Urothelium cell line (cell line): ENCODE measurements at regions not wholly inside any gene's neighbourhood (a gene's known extent, or its start where the extent isn't known, plus 50 kb on each side); places are given as distances from the start of the nearest gene placed in this dataset.

ENCODE experiments used
- DNase-seq: peaks from one replicate; pipeline ENCODE4 v3.0.0; 2011; ENCODE audit warnings: low spot score, mixed read lengths
- FAIRE-seq: peaks from 2 replicates; lab custom pipeline; 2011; peaks lifted over from hg19 to GRCh38; lab: Jason Lieb, UNC

DNA sequence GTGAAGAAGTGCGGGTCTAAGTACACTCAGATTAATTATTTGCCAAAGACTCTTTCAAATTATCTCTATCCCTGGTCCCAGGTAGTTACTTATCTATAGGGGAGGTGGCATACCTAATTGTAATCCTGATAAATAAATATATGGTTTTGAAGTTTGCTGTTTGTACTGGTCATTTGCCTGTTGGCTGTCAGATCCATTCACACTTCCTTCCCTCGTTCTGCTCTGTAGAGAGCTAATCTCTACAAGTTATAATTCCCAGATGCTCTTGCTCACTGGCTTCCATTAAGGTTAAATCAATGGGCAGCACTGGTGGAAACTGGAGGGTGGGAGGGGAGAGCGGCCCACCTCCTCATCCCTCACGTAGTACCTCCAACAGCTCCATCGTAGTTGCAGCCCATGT, 447.1 kb downstream of the TXNL1 start:
- no peak for DNase-seq
- FAIRE-seq: no peak

DNA sequence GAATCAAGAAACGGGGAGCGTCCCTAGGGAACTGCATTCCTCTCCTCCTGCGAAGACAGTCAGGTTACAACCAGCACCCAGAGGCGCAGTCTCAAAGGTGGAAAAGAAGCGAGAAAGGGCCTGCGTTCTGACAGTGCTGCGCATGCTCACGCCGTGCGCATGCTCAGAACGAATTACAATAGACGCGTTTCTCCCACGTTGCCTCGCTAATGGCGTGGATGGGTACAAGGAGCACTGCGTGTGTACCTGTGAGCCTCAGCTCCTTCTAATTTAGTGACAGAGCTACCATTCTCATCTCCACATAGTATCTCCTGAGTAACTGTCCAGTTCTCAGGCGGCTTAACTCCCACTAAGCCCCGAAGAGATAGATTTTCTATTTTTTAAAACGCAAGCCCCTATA, 448.8 kb downstream of the TXNL1 start:
- FAIRE-seq: no peak
- DNase-seq: no peak

DNA sequence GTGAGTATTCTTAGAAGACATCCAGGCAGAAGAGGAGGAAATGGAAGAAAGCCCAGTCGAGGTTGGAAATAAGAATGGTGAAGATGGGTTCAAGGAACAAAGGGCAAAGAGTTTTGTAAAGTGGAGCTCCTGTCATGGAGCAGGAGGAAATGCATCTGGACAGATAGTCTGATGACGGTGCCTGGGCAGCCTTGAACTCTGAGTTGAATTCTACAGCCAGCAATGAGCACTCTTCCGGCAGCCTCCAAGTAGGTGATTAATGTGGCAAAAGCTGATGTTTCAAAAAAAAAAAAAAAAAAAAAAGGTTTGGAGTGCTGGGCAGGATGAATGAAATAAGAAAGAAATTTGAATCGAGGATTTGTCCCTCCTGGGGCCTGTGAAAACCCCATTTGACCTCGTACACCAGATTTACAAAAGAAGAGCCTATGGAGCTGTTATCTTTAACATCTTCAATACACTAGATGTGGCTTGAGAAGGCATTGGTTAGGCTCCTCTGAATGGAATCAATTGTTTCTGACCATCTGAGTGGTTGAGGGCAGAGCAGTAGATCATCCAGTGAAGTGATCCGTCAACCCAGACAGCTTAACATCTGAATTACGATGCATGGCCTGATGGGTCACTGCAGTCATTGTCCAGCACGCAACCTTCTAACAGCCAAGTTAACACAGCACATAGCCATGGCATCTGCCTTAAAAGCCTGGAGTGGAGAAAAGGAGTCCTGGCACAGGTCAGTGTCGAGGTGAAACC, 449.7 kb downstream of the TXNL1 start:
- no peak for DNase-seq
- no peak for FAIRE-seq

DNA sequence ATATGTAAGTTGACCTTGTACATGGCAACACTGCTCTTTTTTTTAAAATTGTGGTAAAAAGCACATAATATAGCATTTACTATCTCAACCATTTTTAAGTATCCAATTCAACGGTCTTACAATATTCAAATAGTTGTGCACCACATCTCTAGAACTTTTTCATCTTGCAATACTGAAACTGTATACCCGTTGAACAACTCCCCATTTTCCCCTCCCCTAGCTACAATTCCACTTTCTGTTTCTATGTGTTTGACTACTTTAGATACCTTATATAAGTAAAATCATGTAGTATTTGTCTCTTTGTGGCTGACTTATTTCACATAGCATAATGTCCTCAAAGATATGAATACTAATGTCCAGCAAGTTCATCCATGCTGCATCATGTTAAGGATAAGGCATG, 452.1 kb downstream of the TXNL1 start:
- FAIRE-seq (no peak), DNase-seq (no peak)

DNA sequence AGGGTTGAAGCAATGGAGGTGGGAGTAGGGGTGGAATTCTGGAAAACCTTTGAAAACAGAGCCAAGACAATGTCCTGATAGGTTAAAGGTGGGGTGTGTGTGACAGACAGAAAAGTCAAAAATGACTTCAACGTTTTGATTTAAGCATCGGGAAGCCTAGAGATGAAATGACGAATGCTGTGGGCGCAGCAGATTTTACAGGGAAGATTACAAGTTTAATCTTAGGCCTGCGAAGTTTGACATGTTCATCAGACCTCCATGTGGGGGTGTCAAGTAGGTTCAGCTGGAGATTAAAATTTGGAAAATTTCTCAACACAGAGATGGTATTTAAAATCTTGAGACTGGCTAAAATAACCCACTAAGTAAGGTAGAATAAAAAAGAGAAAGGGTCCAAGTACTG, 453.3 kb downstream of the TXNL1 start:
- DNase-seq (no peak), FAIRE-seq (no peak)

DNA sequence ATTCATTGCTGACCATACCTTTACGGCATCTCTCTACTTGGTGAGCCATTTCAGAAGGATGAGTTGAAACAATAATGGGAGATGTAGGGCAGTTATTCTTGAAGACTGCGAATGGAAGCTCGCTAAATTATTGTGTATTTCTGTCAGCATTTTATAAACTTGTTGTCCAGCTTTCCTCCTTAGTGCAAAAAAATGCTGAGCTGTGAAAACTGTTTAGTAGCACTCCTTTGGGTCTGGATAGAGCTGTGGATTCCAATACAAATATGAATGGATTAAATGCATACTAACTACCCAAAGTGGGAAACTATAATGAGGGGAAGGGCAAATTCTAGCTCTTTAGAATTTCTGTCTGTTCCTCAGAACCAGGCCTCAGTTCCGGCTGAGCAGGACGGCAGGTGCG, 461.6 kb downstream of the TXNL1 start:
- DNase-seq: no peak
- FAIRE-seq: no peak

DNA sequence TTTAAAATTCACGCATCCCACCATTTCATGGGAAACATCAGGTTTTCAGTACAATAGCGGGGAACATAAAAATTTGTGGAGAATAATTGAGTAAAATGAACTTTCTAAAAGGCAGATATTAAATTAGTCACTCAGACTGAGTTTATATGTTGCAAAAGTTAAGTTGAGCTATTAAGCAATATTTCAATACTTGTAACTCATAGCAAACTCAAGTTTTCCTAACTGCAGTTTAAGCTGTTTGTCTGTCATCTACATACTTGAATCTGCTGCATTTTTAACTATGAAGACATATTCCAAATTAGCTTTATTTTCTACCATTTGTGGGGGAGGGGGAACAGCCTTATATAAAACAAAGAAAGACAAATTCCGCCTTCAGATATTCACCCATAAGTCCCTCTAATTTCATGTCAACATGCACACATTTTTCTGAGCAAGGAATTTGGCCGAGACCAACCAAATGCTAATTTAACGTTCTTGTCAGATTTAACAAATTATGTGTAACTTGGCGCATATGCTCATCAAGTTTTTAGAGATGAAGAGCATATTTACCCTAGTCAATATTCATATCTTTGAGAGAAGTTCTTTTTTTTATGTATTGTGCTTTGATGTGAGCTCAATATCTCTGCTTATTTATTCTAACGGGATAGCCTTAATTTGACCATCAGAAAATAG, 462.9 kb downstream of the TXNL1 start:
- DNase-seq (no peak), FAIRE-seq (no peak)

DNA sequence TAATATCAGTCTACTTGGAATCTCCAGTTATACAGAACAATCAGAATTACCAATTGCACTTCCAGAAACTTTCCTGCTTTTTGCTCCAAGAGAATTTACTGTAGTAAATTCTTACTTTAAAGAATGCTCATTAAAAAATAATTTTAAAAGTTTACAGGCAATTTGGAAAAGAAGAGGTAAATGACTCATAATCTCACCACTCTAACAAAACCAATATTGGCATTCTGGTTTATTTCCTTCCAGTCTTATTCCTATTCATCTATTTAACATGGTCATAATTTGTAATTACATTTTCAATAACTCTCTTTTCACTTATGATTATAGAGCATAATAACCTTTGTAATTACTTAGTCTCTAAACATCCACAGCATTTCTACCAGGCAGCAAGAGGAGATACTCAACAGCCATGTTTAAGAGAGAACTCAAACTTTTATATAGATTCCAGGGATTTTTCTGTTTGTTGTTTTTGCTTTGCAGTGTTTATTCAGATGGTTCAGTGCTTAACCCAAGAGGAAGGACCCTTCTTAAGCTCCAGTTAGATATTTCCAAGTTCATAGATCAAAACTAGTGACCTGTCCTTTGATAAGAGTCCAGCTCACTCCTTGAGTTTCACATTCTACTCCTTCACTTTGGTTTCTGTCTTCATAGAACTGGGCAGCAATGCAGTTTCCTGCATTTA, 464.7 kb downstream of the TXNL1 start:
- DNase-seq (no peak), FAIRE-seq (no peak)

DNA sequence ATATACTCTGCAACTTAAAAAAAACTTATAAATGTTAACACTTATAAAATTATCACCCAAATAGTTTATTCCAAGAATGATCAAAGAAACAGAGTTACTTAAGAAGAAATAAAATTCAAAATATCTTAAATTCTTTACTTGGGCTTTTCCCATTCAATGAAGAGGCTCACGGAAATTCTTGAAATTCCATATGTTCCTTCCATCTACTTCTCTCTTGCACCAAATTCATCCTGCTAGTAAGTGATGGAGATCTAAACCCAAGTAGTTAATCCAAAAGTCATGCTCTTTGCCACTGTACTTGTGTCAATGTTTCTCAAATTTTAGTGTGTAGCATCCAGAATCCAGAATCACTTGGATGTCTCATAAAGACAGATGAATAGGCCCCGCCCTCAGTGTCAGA, 465.9 kb downstream of the TXNL1 start:
- DNase-seq: no peak
- no peak for FAIRE-seq

DNA sequence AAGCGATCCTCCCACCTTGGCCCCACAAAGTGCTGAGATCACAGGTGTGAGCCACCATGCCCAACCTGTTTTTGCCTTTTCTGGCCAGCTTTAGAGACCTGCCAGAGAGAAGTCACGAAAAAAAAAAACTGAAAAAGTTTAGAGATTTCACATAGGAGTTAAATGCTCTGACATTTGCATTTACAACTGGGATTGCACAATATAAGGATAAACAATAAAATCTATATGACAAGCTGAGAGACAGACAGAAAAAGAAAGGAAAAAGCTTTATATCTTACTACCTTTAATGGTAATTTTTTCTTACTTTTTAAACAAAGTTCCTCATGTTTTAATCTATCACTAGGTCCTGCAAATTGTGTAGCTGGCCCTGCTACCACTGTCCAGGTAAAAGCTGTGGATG, 466.5 kb downstream of the TXNL1 start:
- FAIRE-seq: no peak
- no peak for DNase-seq

DNA sequence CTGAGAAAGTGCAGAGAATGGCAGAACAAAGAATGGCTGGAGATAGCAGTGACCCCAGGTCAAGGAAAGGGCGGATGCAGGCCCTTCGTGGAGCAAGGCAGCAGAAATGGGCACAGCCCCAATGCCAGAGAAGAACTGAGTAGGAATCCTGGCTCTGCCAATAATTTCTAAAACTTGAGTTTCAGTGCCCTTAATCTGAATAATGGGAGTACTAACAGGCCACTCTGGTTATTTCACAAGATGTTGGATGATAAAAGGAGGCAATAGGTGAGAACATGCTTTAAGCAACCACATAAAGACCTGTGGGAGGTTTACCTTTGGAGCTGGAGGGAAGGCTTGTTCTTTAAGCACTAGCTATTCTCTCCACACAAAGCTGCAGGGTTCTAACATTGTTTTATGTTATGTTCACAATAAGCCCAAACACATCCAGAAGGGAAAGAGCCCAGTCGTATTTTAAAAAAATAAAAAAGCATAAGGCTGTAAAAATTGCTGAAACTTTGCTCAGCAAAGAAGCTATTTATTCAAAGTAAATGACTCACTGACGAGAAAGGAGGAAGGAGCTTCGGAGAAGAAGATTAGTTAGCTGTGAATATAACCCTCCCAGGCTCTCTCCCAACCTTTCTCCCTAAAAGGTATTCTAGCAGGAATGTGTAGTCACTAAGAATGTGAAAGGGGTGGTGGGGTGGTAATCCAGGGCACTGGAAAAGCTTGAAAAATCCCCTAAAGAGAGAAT, 470.2 kb downstream of the TXNL1 start:
- FAIRE-seq (no peak), DNase-seq (peak; percentile 17)

DNA sequence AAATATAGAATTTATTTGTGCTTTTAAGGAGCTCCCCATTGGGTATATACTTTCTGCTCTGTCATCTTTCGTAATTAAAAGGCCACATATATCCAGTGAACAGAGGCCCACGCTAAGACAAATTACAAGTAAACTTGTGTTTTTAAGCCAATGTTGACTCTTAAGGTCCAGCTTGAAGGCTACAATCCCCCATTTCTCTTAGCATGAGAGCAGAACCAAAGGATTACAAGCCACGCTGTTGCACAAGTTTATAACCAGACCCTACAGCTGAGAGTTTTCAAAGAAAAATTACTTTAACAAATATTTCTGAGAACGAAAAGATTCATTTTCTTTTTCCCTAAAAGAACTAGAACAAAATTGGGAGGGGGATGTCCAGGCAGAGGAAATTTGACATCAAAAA, 471.0 kb downstream of the TXNL1 start:
- no peak for FAIRE-seq
- no peak for DNase-seq

DNA sequence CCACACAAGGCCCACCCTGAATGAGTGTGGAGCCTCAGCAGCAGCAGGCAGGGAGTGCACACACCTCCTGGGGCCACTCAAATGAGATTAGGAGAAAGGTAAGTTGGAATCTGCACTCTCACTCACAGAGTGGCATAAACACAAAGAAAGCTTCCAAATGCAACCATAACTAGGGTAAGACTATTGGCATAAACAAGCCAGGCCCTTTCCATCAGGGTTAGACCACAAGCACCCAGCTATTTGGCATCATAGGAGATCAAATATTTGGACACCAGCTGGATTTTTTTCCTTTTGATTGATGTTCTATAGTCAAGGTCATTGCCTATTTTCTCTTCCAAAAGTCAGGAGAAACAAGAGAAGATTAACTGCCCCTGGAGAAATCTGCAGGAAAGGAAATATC, 471.5 kb downstream of the TXNL1 start:
- FAIRE-seq (no peak), DNase-seq (no peak)

DNA sequence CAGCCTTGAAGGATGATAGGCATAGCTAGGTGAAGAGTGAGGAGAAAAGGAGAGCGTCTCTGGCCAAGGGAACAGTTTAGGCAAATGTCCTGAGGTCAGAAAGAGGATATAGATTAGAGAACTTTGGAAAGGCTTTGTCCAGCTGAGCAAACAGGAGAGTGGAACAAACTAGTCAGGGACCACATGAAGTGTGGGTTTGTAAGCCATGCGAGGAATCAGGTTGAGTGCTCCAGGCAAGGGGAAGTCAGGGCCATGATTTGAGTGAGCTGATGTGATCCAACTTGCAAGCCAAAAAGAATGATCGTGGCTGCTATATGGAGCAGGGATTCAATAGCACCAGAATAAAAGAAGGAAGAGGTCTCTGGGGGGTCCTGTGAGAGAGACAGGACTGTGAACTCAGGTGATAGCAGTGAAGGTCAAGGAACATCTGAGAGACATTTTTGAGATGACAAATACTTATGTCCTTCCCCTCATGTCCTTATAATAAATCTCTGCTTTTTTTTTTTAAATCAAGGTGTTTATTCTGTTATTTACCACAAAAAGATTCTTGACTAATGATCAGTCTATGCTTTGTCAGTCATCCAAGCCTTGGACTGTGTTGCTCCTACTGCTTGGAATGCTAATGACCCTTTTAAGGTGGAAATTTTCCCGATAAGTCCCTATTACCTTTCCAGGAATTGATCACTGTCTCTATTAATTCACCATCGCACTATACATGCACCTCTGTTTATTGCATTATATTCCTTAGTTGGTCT, 472.6 kb downstream of the TXNL1 start:
- no peak for FAIRE-seq

DNA sequence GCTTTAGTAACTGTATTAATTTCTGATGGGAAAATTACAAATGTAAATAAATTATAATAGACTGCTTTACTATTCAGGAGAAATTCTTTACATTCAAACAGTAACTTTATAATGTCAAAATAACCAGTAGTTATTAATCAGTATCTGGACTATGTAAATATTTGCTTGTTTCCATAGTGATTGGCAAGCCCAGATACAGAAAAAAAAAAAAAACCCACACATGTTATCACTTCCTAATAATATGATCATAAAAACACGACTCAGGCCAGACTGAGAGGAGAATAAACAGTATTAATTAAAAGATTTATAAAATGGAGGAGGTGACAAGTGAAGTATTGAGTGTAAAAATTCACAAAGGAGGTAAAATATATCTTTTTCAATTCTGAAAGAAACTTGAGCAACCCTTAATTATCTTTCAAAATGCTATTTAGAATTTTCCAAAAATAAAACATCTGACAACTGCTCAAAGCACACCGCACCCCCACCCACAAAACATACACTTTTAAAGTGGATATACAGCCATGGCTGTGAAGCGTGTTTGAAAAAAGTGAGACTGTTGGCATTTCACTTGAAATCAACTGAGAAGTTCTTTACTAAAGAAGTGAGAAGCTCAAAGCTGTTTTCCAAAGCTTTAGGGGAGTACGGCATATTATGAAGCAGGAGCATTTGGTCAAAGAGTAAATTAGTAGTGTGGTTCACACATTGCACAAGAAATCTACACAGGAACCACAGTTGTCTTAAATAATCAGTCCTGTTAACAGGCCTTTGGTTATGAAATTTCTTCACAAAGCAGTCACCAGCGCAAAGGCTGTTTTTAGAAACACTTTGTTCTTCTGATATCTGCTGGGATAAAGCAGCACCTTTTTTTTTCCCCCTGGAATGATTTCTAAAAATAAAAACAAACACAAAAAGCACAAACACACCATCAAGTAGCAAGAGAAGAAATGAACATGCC, 475.8 kb downstream of the TXNL1 start:
- DNase-seq (no peak), FAIRE-seq (no peak)

More for the DNA sequence above, 472.6 kb downstream of the TXNL1 start:
- DNase-seq: no peak

DNA sequence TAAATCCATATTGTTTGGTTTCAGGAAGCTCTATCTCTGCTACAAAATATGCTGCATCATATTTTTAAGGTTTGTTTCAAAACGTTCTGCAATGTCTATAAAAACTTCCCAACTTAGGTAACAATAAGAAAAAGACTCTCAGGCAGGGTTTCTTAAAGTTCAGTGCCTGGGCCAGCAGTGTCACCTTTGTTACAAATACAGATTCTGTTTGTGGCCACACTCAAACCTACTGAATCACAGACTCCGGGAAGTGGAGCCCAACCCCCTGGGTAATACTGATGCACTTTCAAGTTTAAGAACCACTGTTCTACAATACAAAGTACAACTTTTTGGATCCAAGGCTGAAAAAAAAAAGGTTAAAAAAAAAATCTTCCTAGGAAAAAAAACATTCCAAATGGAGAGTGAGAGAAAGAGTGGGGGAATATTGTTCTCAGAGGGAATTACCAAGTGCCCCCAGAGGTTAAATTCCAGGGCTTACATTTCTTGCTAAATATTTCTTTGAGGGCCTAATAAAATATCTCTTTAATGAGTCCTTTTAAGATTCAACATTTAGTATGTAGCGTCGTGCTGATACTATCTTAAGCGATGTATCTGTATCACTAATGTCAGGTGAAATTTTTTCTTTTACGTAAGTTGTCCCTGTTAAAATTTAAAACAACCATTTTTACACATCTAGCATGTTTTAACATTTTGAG, 476.7 kb downstream of the TXNL1 start:
- no peak for FAIRE-seq
- DNase-seq: no peak

DNA sequence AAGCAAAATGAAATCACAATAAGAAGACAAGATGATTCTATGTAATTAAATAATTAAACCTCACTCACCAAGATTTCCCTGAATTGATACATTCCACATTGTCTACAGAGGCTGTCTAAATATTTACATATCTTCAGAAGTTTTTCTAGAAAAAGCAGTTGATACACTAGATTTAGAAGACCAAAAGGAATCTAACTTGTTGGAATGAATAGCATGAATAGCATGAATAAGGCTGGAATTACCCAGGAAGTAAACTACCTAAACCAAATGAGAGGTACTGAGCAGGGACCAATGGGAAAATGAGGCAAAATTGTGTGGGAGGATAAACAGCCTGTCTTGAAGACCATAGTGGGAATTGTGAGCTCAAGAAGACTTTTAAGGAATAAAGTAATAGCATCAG, 479.7 kb downstream of the TXNL1 start:
- no peak for FAIRE-seq
- no peak for DNase-seq

DNA sequence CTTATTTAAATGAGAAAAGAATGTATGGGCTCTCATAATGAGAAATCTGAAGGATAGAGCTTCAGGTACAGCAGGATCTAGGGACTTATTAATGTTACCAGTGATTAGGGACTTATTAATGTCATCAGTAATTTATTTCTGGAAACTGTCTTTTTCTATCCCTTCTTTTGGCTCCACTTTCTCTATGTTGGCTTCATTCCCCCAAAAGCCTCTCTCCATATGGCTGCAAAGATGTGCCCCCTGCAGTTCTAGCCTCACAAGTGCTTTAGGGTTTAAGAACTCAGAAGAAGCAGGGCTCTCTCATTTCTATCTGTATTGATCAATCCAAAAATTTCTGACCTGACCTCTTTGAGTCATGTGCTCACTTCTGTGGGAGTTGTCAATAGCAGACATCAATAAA, 480.9 kb downstream of the TXNL1 start:
- FAIRE-seq: no peak
- DNase-seq: no peak
